ENCODE measurements at regions not wholly inside any gene's neighbourhood (a gene's known extent, or its start where the extent isn't known, plus 50 kb on each side); places are given as distances from the start of the nearest gene placed in this dataset.

GRCh38 chr4:96295143-96295741, 455.3 kb downstream of the PDHA2 start:
- TF ChIP-seq, protein P1, sequence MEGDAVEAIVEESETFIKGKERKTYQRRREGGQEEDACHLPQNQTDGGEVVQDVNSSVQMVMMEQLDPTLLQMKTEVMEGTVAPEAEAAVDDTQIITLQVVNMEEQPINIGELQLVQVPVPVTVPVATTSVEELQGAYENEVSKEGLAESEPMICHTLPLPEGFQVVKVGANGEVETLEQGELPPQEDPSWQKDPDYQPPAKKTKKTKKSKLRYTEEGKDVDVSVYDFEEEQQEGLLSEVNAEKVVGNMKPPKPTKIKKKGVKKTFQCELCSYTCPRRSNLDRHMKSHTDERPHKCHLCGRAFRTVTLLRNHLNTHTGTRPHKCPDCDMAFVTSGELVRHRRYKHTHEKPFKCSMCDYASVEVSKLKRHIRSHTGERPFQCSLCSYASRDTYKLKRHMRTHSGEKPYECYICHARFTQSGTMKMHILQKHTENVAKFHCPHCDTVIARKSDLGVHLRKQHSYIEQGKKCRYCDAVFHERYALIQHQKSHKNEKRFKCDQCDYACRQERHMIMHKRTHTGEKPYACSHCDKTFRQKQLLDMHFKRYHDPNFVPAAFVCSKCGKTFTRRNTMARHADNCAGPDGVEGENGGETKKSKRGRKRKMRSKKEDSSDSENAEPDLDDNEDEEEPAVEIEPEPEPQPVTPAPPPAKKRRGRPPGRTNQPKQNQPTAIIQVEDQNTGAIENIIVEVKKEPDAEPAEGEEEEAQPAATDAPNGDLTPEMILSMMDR (conservative IDR thresholded peaks at IDR 0.05) = no peak
- no peak for TF ChIP-seq ZFX (IDR thresholded peaks at IDR 0.05)
